Mesendoderm (in vitro differentiated cells): ENCODE measurements at regions not wholly inside any gene's neighbourhood (a gene's known extent, or its start where the extent isn't known, plus 50 kb on each side); places are given as distances from the start of the nearest gene placed in this dataset. TPM values are rescaled to one million over a fixed set of nuclear protein-coding genes. Genes with fewer than 3 reads are reported as not detected.

Experiments
- small RNA-seq: library from polyadenylated mRNA; stranded (forward); fragments of <200 nt; extraction: miRNeasy Mini kit (QIAGEN cat#:217004); gene quantifications from one replicate; pipeline ENCODE3, GENCODE V24; 2013; ENCODE audit not compliant: insufficient read depth

Small RNA genes in the stretch of these regions (small RNA-seq; reads per million reads assigned to genes)
- gene RNU6-417P: not detected
